Caco-2 (cell line): ENCODE measurements at regions not wholly inside any gene's neighbourhood (a gene's known extent, or its start where the extent isn't known, plus 50 kb on each side); places are given as distances from the start of the nearest gene placed in this dataset.

Experiments used
- BruUV-seq: library from RNA; stranded (reverse); fragments of 400-500 nt; replicated peaks from 2 replicates; lab custom pipeline; 2021; lab: Mats Ljungman, UMichigan
- CTCF ChIA-PET: fragments of 300-600 bp; sonication (Branson Sonifier 250); formaldehyde crosslinking; loops from one replicate; lab custom pipeline; 2022; ENCODE audit warnings: antibody characterized with exemption; lab: Charles Lee
- POLR2A ChIA-PET: fragments of 300-600 bp; sonication (Branson Sonifier 250); formaldehyde crosslinking; loops from one replicate; lab custom pipeline; 2022; ENCODE audit warnings: antibody characterized with exemption; lab: Charles Lee
- DNase-seq, 2 experiments: peaks; one replicate each; pipeline versions ENCODE4 v3.0.0 to v3.0.0-alpha.2; 2020 to 2022
- H3K27me3 ChIP-seq: replicated peaks from 2 replicates; pipeline ENCODE4 v1.6.0; 2011; ENCODE audit warnings: low read length; ENCODE audit not compliant: control insufficient read depth, insufficient read depth
- H3K36me3 ChIP-seq: 2 replicates; pipeline ENCODE4 v1.5.1; 2011; ENCODE audit warnings: low read length; ENCODE audit not compliant: control insufficient read depth, insufficient read depth
- H3K4me1 ChIP-seq: fragments of 250-450 bp; sonication (Bioruptor Pico); 2 replicates; pipeline ENCODE4 v1.5.1; 2020; ENCODE audit warnings: mild to moderate bottlenecking
- H3K4me3 ChIP-seq: 2 replicates; pipeline ENCODE4 v1.5.1; 2011; ENCODE audit warnings: low read depth, mild to moderate bottlenecking, control low read depth, low read length
- H3K9me3 ChIP-seq: fragments of 250-450 bp; sonication (Bioruptor Pico); 2 replicates; pipeline ENCODE4 v1.5.1; 2020; ENCODE audit warnings: mild to moderate bottlenecking, moderate library complexity
- H3K27ac Mint-ChIP-seq: one replicate; pipeline ENCODE4 v1.8.0; 2022; ENCODE audit warnings: mixed read lengths; ENCODE audit not compliant: unreplicated experiment
- H3K27me3 Mint-ChIP-seq: one replicate; pipeline ENCODE4 v1.8.0; 2022; ENCODE audit warnings: mixed read lengths; ENCODE audit not compliant: insufficient read depth, unreplicated experiment
- H3K36me3 Mint-ChIP-seq: one replicate; pipeline ENCODE4 v1.8.0; 2022; ENCODE audit warnings: mild to moderate bottlenecking, mixed read lengths; ENCODE audit not compliant: insufficient read depth, unreplicated experiment
- H3K4me1 Mint-ChIP-seq: one replicate; pipeline ENCODE4 v1.8.0; 2022; ENCODE audit warnings: low read depth, mixed read lengths; ENCODE audit not compliant: unreplicated experiment
- H3K4me3 Mint-ChIP-seq: one replicate; pipeline ENCODE4 v1.8.0; 2022; ENCODE audit warnings: mild to moderate bottlenecking, moderate library complexity, mixed read lengths; ENCODE audit not compliant: unreplicated experiment
- H3K9me3 Mint-ChIP-seq: one replicate; pipeline ENCODE4 v1.8.0; 2022; ENCODE audit warnings: mixed read lengths; ENCODE audit not compliant: unreplicated experiment
- CTCF ChIP-seq, 2 experiments: fragments of 200-600 bp in 1 of 2; IDR thresholded peaks; 1 replicate in 1 of 2; 2 replicates in 1 of 2; pipeline versions ENCODE4 v1.5.1 to v1.8.0; 2011 to 2022; ENCODE audit warnings: antibody characterized with exemption in 1 of 2, control low read depth in 1 of 2, inconsistent platforms in 1 of 2, low read depth in 1 of 2, low read length in 1 of 2, mild to moderate bottlenecking in 1 of 2, moderate library complexity in 1 of 2; ENCODE audit not compliant: insufficient read depth in 1 of 2, severe bottlenecking in 1 of 2, unreplicated experiment in 1 of 2
- intact Hi-C: fragments of 100-400 bp; cut with micrococcal nuclease; formaldehyde crosslinking; loops from one replicate; pipeline ENCODE4 v1.10.0; 2022; ENCODE audit not compliant: unreplicated experiment

- Histone ChIP-seq H3K4me3 (no peak overlapping the region), H3K27me3 (no peaks in the 10 kb centered on the region), H3K36me3 (no peaks in the 10 kb centered on the region), H3K4me1 (no peaks in the 10 kb centered on the region), H3K9me3 (no peaks in the 10 kb centered on the region)
- Mint-ChIP-seq H3K4me1 (no peaks in the 10 kb centered on the region), H3K9me3 (no peaks in the 10 kb centered on the region), H3K27ac (no peak overlapping the region), H3K4me3 (no peak overlapping the region), H3K36me3 (no peaks in the 10 kb centered on the region), H3K27me3 (peaks cover 4% of the 10 kb centered on the region)
- TF ChIP-seq CTCF (IDR thresholded peaks at IDR 0.05; ENCODE audit: insufficient read depth in 1 of 2, low read depth in 1 of 2, low read length in 1 of 2, severe bottlenecking in 1 of 2, unreplicated experiment in 1 of 2), result no peak
- POLR2A ChIA-PET, result no interaction called here
- CTCF ChIA-PET, result no interaction called here
- intact Hi-C loops, result no loop called here
- DNase-seq, result no peak
- BruUV-seq, result no TSS peak
Observed at GRCh38 chr9:86521977-86522376, 167.8 kb upstream of the TUT7 start.

GRCh38 chr9:86521322-86521721 lies 167.1 kb upstream of the TUT7 start:
- H3K27me3 Mint-ChIP-seq, result peaks cover 3% of the 10 kb centered on the region
- intact Hi-C loops, result no loop called here
- TF ChIP-seq CTCF (IDR thresholded peaks at IDR 0.05; ENCODE audit: insufficient read depth in 1 of 2, low read depth in 1 of 2, low read length in 1 of 2, severe bottlenecking in 1 of 2, unreplicated experiment in 1 of 2), result no peak
- no peak overlapping the region for H3K4me3 Mint-ChIP-seq
- no peaks in the 10 kb centered on the region for H3K36me3 ChIP-seq
- POLR2A ChIA-PET, result no interaction called here
- H3K9me3 Mint-ChIP-seq, result no peaks in the 10 kb centered on the region
- no peaks in the 10 kb centered on the region for H3K36me3 Mint-ChIP-seq
- no peak overlapping the region for H3K27ac Mint-ChIP-seq
- BruUV-seq, result no TSS peak
- CTCF ChIA-PET, result no interaction called here
- no peak overlapping the region for H3K4me3 ChIP-seq
- H3K4me1 Mint-ChIP-seq, result no peaks in the 10 kb centered on the region
- no peaks in the 10 kb centered on the region for H3K27me3 ChIP-seq
- DNase-seq, result no peak
- no peaks in the 10 kb centered on the region for H3K9me3 ChIP-seq
- no peaks in the 10 kb centered on the region for H3K4me1 ChIP-seq

- no peaks in the 10 kb centered on the region for H3K9me3 ChIP-seq
- H3K9me3 Mint-ChIP-seq, result no peaks in the 10 kb centered on the region
- ChIA-PET CTCF (no interaction called here), POLR2A (no interaction called here)
- no peak overlapping the region for H3K4me3 Mint-ChIP-seq
- H3K4me1 ChIP-seq, result no peaks in the 10 kb centered on the region
- BruUV-seq, result no TSS peak
- H3K27me3 Mint-ChIP-seq, result peaks cover 7% of the 10 kb centered on the region
- H3K27me3 ChIP-seq, result no peaks in the 10 kb centered on the region
- no peaks in the 10 kb centered on the region for H3K36me3 ChIP-seq
- no peaks in the 10 kb centered on the region for H3K4me1 Mint-ChIP-seq
- intact Hi-C loops, result no loop called here
- no peak overlapping the region for H3K27ac Mint-ChIP-seq
- no peak for DNase-seq
- H3K36me3 Mint-ChIP-seq, result no peaks in the 10 kb centered on the region
- no peak for TF ChIP-seq CTCF (IDR thresholded peaks at IDR 0.05; ENCODE audit: insufficient read depth in 1 of 2, low read depth in 1 of 2, low read length in 1 of 2, severe bottlenecking in 1 of 2, unreplicated experiment in 1 of 2)
- no peak overlapping the region for H3K4me3 ChIP-seq
Observed at GRCh38 chr9:86519066-86519615, 164.9 kb upstream of the TUT7 start.
